ENCODE measurements at regions not wholly inside any gene's neighbourhood (a gene's known extent, or its start where the extent isn't known, plus 50 kb on each side); places are given as distances from the start of the nearest gene placed in this dataset.

- Histone ChIP-seq H3K27me3 (replicated peaks; ENCODE audit: control insufficient read depth, insufficient read depth, low read length) (no peaks in the 10 kb centered on the region; the same call in 1 of the 2 replicates), H3K9me3 (no peaks in the 10 kb centered on the region), H3K4me1 (no peaks in the 10 kb centered on the region; the same call in 1 of the 2 replicates), H3K36me3 (ENCODE audit: control insufficient read depth, insufficient read depth, low read length) (no peaks in the 10 kb centered on the region; the same call in 1 of the 2 replicates), H3K4me3 (ENCODE audit: low read depth, low read length) (no peak overlapping the region)
- Mint-ChIP-seq H3K36me3 (ENCODE audit: insufficient read depth, unreplicated experiment) (no peaks in the 10 kb centered on the region), H3K27ac (ENCODE audit: unreplicated experiment) (no peak overlapping the region), H3K4me3 (ENCODE audit: unreplicated experiment) (no peak overlapping the region), H3K4me1 (ENCODE audit: low read depth, unreplicated experiment) (peaks cover 11% of the 10 kb centered on the region), H3K27me3 (ENCODE audit: insufficient read depth, unreplicated experiment) (no peaks in the 10 kb centered on the region), H3K9me3 (ENCODE audit: unreplicated experiment) (no peaks in the 10 kb centered on the region)
- no TSS peak for BruUV-seq (replicated peaks)
- ChIA-PET CTCF (interaction anchor here (0.7 kb wide), 1 partner anchor 10 kb away, joined by 3 read pairs; no protein-coding TSS in a partner anchor), POLR2A (no interaction called here)
- intact Hi-C loops (cut with micrococcal nuclease; ENCODE audit: unreplicated experiment): no loop called here
- DNase-seq: no peak
- no peak for TF ChIP-seq CTCF (IDR thresholded peaks at IDR 0.05; ENCODE audit: insufficient read depth in 1 of 2, low read depth in 1 of 2, low read length in 1 of 2, severe bottlenecking in 1 of 2, unreplicated experiment in 1 of 2)
Observed at GRCh38 chr2:205857520-205858237, 175.4 kb downstream of the NRP2 start.

GRCh38 chr2:205852457-205852856, 170.2 kb downstream of the NRP2 start:
- TF ChIP-seq CTCF (IDR thresholded peaks at IDR 0.05; ENCODE audit: insufficient read depth in 1 of 2, low read depth in 1 of 2, low read length in 1 of 2, severe bottlenecking in 1 of 2, unreplicated experiment in 1 of 2): no peak
- ChIA-PET CTCF (no interaction called here), POLR2A (no interaction called here)
- Mint-ChIP-seq H3K4me1 (ENCODE audit: low read depth, unreplicated experiment) (peaks cover 6% of the 10 kb centered on the region), H3K27me3 (ENCODE audit: insufficient read depth, unreplicated experiment) (peaks cover 10% of the 10 kb centered on the region), H3K27ac (ENCODE audit: unreplicated experiment) (no peak overlapping the region), H3K36me3 (ENCODE audit: insufficient read depth, unreplicated experiment) (no peaks in the 10 kb centered on the region), H3K9me3 (ENCODE audit: unreplicated experiment) (no peaks in the 10 kb centered on the region), H3K4me3 (ENCODE audit: unreplicated experiment) (no peak overlapping the region)
- Histone ChIP-seq H3K4me1 (no peaks in the 10 kb centered on the region), H3K27me3 (replicated peaks; ENCODE audit: control insufficient read depth, insufficient read depth, low read length) (no peaks in the 10 kb centered on the region; the same call in 1 of the 2 replicates), H3K36me3 (ENCODE audit: control insufficient read depth, insufficient read depth, low read length) (no peaks in the 10 kb centered on the region; the same call in 1 of the 2 replicates), H3K9me3 (no peaks in the 10 kb centered on the region), H3K4me3 (ENCODE audit: low read depth, low read length) (no peak overlapping the region)
- intact Hi-C loops (cut with micrococcal nuclease; ENCODE audit: unreplicated experiment): no loop called here
- DNase-seq: no peak
- BruUV-seq (replicated peaks): no TSS peak

- Mint-ChIP-seq H3K27ac (ENCODE audit: unreplicated experiment) (no peak overlapping the region), H3K4me1 (ENCODE audit: low read depth, unreplicated experiment) (peaks cover 6% of the 10 kb centered on the region), H3K27me3 (ENCODE audit: insufficient read depth, unreplicated experiment) (peaks cover 10% of the 10 kb centered on the region), H3K4me3 (ENCODE audit: unreplicated experiment) (no peak overlapping the region), H3K36me3 (ENCODE audit: insufficient read depth, unreplicated experiment) (no peaks in the 10 kb centered on the region), H3K9me3 (ENCODE audit: unreplicated experiment) (no peaks in the 10 kb centered on the region)
- BruUV-seq (replicated peaks): no TSS peak
- Histone ChIP-seq H3K4me3 (ENCODE audit: low read depth, low read length) (no peak overlapping the region), H3K4me1 (no peaks in the 10 kb centered on the region), H3K36me3 (ENCODE audit: control insufficient read depth, insufficient read depth, low read length) (no peaks in the 10 kb centered on the region; the same call in 1 of the 2 replicates), H3K27me3 (replicated peaks; ENCODE audit: control insufficient read depth, insufficient read depth, low read length) (no peaks in the 10 kb centered on the region; the same call in 1 of the 2 replicates), H3K9me3 (no peaks in the 10 kb centered on the region)
- TF ChIP-seq CTCF (IDR thresholded peaks at IDR 0.05; ENCODE audit: insufficient read depth in 1 of 2, low read depth in 1 of 2, low read length in 1 of 2, severe bottlenecking in 1 of 2, unreplicated experiment in 1 of 2): no peak
- intact Hi-C loops (cut with micrococcal nuclease; ENCODE audit: unreplicated experiment): no loop called here
- POLR2A ChIA-PET: no interaction called here
- DNase-seq: no peak
- CTCF ChIA-PET: no interaction called here
Observed at GRCh38 chr2:205850611-205851010, 168.3 kb downstream of the NRP2 start.

Data from Caco-2 (cell line).